ENCODE measurements at regions not wholly inside any gene's neighbourhood (a gene's known extent, or its start where the extent isn't known, plus 50 kb on each side); places are given as distances from the start of the nearest gene placed in this dataset.

DNA sequence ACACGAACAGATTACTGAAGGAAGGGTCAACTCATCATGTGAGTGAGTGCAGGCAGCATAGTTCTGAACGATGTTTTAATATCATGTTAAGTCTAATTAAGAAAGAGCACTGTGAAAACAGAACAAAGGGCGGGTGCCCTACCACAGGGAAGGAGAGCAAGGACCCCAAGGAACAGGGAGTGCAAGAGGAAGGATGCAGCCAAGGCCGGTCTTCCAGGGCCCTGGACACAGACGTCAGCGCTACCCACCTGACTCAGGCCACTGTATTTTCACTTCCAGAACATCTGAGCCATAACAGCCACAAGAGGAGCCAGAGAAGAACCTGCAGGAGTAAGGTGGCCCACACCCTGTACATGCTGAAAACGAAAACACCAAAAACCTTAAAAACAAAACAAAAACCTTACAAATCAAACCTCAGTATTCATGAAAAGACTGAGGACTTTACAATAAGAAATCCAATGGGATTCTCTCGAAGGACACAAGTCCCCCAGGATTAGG, 506.1 kb upstream of the AKR1E2 start:
- Histone ChIP-seq H3K36me3 (no peaks in the 10 kb centered on the region), H3K27ac (no peak overlapping the region), H3K9ac (no peak overlapping the region), H3K27me3 (no peaks in the 10 kb centered on the region), H3K4me3 (no peak overlapping the region), H3K4me2 (no peak overlapping the region), H4K20me1 (no peaks in the 10 kb centered on the region), H3K4me1 (no peaks in the 10 kb centered on the region), H3K9me3 (no peaks in the 10 kb centered on the region)
- no peak for TF ChIP-seq Cebpa-rat (IDR thresholded peaks at IDR 0.05)

DNA sequence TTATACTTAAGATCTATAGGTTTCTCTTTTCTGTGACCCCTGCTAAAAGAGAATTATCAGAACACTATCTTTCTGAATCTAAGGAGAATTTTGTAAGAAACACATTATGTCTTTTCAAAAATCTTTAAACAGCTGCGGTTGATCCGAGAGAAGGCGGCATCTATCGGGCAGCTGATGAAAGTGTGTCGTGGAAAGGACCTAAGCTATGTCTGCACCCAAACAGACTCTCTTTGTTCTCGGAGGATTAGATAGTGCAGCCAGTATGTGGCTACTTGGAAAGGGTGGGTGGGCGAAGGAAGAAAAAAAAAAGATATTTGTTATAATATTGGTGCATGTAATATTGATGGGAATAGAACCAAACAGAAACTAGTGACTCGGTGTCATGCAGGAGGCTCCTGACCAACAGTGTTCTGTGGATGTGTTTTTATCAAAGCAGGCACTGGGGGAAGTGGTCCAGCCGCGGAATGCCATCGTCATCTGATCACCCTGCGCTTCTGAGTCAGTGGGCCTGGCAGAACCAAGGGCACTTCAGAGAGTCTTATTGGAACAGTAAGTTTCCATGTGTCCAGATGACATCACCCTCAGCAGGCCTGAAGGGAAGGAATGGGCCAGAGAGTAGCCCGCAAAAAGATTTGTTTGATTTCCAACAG, 509.7 kb upstream of the AKR1E2 start:
- H3K27me3 ChIP-seq, result no peaks in the 10 kb centered on the region
- H3K36me3 ChIP-seq, result no peaks in the 10 kb centered on the region
- H3K4me1 ChIP-seq, result peaks cover 6% of the 10 kb centered on the region; the same call in 1 of the 2 replicates
- no peak overlapping the region for H3K4me2 ChIP-seq
- no peak overlapping the region for H3K27ac ChIP-seq
- no peak for TF ChIP-seq Cebpa-rat (IDR thresholded peaks at IDR 0.05)
- no peaks in the 10 kb centered on the region for H3K9me3 ChIP-seq
- H3K4me3 ChIP-seq, result no peak overlapping the region
- H3K9ac ChIP-seq, result no peak overlapping the region
- H4K20me1 ChIP-seq, result no peaks in the 10 kb centered on the region

DNA sequence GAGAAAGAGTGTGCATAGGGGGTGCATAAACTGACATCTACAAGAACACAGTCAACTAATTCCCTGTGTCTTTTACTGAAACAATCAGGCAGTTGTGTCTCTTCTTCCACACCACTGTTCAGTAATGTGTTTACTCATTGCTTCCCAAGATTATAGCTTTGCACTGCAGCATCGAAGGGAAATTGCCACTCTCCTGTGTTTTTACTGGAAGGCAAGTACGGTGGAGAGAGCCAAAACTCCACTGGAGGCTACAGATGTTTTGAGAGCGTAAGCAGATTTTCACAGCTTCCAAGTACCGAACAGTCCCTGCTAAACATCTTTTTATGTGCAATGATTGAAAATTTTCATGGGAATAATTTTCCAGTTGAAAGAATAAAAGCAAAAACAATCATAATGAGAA, 510.5 kb upstream of the AKR1E2 start:
- Histone ChIP-seq H3K36me3 (no peaks in the 10 kb centered on the region), H3K9ac (no peak overlapping the region)
- TF ChIP-seq Cebpa-rat (IDR thresholded peaks at IDR 0.05), result no peak

DNA sequence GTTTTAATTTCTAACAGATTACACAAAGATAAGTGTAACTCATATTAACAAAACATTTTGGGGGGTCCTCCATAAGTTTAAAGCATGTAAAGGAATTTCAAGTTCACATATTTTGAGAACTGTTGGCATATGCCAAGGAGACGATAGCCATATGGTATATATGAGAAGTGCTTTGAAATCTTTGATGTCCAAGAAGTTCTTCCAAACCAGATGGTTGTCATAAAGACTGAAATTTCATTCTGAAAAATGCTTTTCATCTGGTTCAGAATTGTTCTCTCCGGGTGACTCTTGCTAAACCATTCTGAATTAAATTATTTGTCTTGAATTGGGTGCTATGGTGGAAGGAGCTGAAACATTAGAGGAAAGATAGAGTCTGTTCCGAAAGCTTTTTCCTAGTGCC, 513.0 kb upstream of the AKR1E2 start:
- no peak overlapping the region for H3K27ac ChIP-seq
- peaks cover 3% of the 10 kb centered on the region; the same call in 1 of the 2 replicates for H3K9me3 ChIP-seq
- TF ChIP-seq Cebpa-rat (IDR thresholded peaks at IDR 0.05), result no peak

More for the DNA sequence above, 510.5 kb upstream of the AKR1E2 start:
- Histone ChIP-seq H3K4me3 (no peak overlapping the region), H3K27me3 (no peaks in the 10 kb centered on the region), H3K9me3 (no peaks in the 10 kb centered on the region), H4K20me1 (no peaks in the 10 kb centered on the region), H3K27ac (no peak overlapping the region), H3K4me2 (no peak overlapping the region), H3K4me1 (peaks cover 11% of the 10 kb centered on the region)

DNA sequence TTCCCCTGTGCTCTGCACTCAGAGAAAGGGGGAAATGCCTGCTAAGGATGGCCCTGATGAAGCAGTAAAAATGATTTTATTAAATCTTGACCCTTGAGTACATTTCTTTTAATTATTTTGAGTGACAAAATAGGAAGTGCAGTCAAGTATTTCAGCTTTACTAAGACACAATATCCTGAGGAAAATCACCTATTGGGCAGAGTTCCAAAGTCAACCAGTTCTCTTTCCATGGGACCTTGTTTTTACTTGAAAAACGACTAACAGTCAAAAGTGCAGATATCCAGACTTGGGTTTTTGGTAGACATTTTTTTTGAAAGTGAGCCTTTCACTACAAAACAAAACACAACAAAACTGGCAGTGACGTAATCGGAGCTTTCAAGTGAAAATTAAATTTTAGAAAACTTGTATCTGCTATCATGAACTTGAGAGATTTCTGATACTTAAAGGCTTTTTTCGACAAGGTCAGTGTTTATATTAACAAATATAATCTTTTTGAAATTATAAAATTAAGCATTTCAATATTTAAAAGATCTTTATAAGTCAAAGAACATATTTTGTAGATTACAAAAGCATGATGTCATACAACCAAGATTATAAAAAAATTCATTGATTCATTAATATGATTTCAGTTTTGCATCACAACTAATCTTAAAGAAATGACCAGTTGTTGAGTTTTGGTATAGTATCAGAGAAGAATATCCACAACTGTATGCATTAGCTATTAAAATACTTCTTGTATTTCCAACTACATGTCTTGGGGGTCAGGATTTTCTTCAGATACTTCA, 513.8 kb upstream of the AKR1E2 start:
- no peaks in the 10 kb centered on the region for H3K27me3 ChIP-seq
- no peak overlapping the region for H3K9ac ChIP-seq
- no peak overlapping the region for H3K27ac ChIP-seq
- H3K4me2 ChIP-seq, result no peak overlapping the region
- no peak overlapping the region for H3K4me3 ChIP-seq
- no peaks in the 10 kb centered on the region for H3K36me3 ChIP-seq
- peaks cover 28% of the 10 kb centered on the region for H3K4me1 ChIP-seq
- H4K20me1 ChIP-seq, result no peaks in the 10 kb centered on the region
- peaks cover 3% of the 10 kb centered on the region; the same call in 1 of the 2 replicates for H3K9me3 ChIP-seq
- no peak for TF ChIP-seq Cebpa-rat (IDR thresholded peaks at IDR 0.05)

More for the DNA sequence above, 513.0 kb upstream of the AKR1E2 start:
- Histone ChIP-seq H3K36me3 (no peaks in the 10 kb centered on the region), H3K9ac (no peak overlapping the region), H3K4me3 (no peak overlapping the region), H3K27me3 (no peaks in the 10 kb centered on the region), H3K4me2 (no peak overlapping the region), H3K4me1 (peaks cover 28% of the 10 kb centered on the region), H4K20me1 (no peaks in the 10 kb centered on the region)

DNA sequence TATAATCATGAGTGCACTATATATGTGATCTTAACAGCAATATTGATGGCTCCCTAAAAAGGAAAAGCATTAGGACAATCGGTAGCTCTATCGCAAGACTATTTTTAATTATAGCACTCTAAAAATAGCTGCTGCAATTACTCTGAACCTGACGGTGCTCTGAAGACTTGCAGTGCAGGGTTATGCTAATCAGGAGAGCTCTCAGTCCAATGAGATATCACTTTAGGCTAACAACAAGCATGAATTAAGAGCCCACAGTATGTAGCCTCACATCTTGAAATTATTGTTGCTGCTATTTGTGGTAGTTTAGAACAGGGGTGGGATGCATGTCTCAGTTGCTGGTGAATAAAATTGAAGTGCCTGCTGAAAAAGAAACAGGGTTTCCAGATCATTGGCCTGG, 515.8 kb upstream of the AKR1E2 start:
- TF ChIP-seq Cebpa-rat (IDR thresholded peaks at IDR 0.05), result no peak
- H3K4me2 ChIP-seq, result peak overlapping the region; percentile 65
- no peaks in the 10 kb centered on the region for H3K27me3 ChIP-seq
- peak overlapping the region; percentile 15 for H3K27ac ChIP-seq
- H3K9me3 ChIP-seq, result peaks cover 3% of the 10 kb centered on the region; the same call in 1 of the 2 replicates
- no peak overlapping the region for H3K9ac ChIP-seq
- H3K4me1 ChIP-seq, result peaks cover 28% of the 10 kb centered on the region
- H4K20me1 ChIP-seq, result no peaks in the 10 kb centered on the region
- no peaks in the 10 kb centered on the region for H3K36me3 ChIP-seq
- H3K4me3 ChIP-seq, result peak overlapping the region; percentile 32; the same call in 1 of the 2 replicates

DNA sequence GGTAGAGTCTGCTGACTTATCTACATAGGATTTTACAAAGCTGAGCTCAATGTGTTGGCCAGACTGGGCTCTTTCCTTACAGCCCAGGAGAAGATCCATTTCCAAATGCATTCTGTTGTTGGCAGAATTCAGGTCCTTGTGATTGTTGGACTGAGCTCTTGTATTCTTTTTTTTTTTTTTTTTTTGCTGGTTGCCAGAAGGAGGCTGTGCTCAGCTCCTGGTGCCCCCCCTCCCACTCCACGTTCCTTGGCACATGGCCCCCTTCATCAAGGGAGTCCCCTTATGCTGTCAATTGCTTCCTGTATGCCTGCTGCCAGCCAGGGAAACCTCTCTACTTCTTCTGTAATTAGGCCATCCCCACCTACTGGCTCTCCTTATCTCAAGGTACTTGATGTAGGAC, 518.1 kb upstream of the AKR1E2 start:
- no peaks in the 10 kb centered on the region for H3K36me3 ChIP-seq
- H4K20me1 ChIP-seq, result no peaks in the 10 kb centered on the region
- H3K27ac ChIP-seq, result no peak overlapping the region
- H3K4me2 ChIP-seq, result no peak overlapping the region
- H3K27me3 ChIP-seq, result no peaks in the 10 kb centered on the region
- TF ChIP-seq Cebpa-rat (IDR thresholded peaks at IDR 0.05), result no peak
- H3K9ac ChIP-seq, result no peak overlapping the region
- H3K9me3 ChIP-seq, result peaks cover 3% of the 10 kb centered on the region; the same call in 1 of the 2 replicates
- no peak overlapping the region for H3K4me3 ChIP-seq
- peaks cover 28% of the 10 kb centered on the region for H3K4me1 ChIP-seq

DNA sequence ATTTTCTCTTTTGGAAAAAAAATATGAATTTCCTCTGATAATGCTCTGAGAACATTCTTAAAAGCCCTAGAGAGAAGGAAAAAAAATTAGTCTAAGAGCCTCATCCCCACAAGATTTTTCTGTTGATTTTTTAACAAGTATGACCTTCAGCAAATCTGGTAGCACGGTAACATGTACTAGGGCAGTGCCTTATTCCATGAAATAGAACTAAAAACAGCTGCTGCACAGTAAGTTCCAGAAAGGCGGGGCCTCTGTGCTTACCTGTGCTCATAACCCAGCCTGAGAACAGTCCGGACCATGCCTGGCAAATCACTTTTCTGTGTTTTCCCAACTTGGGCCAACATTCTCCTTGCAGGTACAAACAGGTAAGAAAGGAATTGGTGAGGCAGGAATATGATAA, 519.1 kb upstream of the AKR1E2 start:
- H4K20me1 ChIP-seq, result no peaks in the 10 kb centered on the region
- H3K4me2 ChIP-seq, result no peak overlapping the region
- no peaks in the 10 kb centered on the region for H3K36me3 ChIP-seq
- TF ChIP-seq Cebpa-rat (IDR thresholded peaks at IDR 0.05), result no peak
- H3K27ac ChIP-seq, result no peak overlapping the region
- no peak overlapping the region for H3K4me3 ChIP-seq
- peaks cover 24% of the 10 kb centered on the region for H3K4me1 ChIP-seq
- H3K9me3 ChIP-seq, result peaks cover 3% of the 10 kb centered on the region; the same call in 1 of the 2 replicates
- no peak overlapping the region for H3K9ac ChIP-seq
- no peaks in the 10 kb centered on the region for H3K27me3 ChIP-seq

DNA sequence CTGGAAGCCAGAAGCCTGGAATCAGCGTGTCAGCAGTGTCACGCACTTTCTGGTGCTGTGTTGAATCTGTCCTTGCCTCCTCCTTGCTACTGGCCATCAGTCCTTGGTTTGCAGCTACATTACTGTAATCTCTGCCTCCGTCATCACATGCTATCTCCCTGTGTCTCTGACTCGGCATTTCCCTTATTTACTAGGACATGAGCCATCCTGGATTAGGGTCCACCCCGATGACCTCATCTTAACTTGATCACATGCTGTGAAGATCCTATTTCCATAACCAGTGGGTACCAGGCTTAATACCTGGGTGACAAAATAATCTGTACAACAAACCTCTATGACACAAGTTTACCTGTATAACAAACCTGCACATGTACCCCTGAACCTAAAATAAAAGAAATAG, 518.0 kb upstream of the KLF6 start:
- no peak overlapping the region for H3K4me3 ChIP-seq
- no peak overlapping the region for H3K9ac ChIP-seq
- H3K4me2 ChIP-seq, result no peak overlapping the region
- H3K27me3 ChIP-seq, result no peaks in the 10 kb centered on the region
- H3K27ac ChIP-seq, result no peak overlapping the region
- H4K20me1 ChIP-seq, result no peaks in the 10 kb centered on the region
- no peaks in the 10 kb centered on the region for H3K9me3 ChIP-seq
- H3K36me3 ChIP-seq, result no peaks in the 10 kb centered on the region
- no peaks in the 10 kb centered on the region for H3K4me1 ChIP-seq
- TF ChIP-seq Cebpa-rat (IDR thresholded peaks at IDR 0.05), result no peak
